ENCODE measurements at regions not wholly inside any gene's neighbourhood (a gene's known extent, or its start where the extent isn't known, plus 50 kb on each side); places are given as distances from the start of the nearest gene placed in this dataset.
"Not testable (repeated sequence)": the region's sequence is repeated elsewhere in the genome, so short reads cannot be mapped to it uniquely, and the experiment has no call there.

DNA sequence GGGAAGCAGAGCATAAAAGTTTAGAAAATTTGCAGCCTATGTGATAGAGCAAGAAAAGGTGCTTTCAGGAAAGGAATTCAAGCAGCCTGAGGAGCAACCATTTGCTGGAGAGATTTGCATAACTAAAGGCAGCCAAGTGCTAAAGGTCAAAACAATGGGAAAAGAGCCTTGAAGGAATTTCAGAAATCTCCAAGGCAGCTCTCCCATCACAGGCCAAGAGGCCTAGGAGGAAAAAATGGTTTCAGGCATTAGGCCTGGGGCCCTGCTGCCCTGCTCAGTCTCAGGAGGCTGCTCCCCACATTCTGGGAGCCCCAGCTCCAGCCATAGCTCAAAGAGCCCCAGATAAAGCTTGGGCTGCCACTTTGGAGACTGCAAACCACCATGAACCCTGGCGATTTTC lies 95.9 kb upstream of the UNC5B start:
- H3K9me3 ChIP-seq: peaks cover 26 to 47% of the 10 kb centered on the region in 2 donors
- DNase-seq (ENCODE audit: low spot score in 2 of 2): no peak
- H3K36me3 ChIP-seq: no peaks in the 10 kb centered on the region
- intact Hi-C loops (cut with DNase I): no loop called here
- no peaks in the 10 kb centered on the region for H3K27me3 ChIP-seq
- H3K27ac ChIP-seq: no peak overlapping the region
- no peaks in the 10 kb centered on the region for H3K4me1 ChIP-seq
- TF ChIP-seq, protein P1, sequence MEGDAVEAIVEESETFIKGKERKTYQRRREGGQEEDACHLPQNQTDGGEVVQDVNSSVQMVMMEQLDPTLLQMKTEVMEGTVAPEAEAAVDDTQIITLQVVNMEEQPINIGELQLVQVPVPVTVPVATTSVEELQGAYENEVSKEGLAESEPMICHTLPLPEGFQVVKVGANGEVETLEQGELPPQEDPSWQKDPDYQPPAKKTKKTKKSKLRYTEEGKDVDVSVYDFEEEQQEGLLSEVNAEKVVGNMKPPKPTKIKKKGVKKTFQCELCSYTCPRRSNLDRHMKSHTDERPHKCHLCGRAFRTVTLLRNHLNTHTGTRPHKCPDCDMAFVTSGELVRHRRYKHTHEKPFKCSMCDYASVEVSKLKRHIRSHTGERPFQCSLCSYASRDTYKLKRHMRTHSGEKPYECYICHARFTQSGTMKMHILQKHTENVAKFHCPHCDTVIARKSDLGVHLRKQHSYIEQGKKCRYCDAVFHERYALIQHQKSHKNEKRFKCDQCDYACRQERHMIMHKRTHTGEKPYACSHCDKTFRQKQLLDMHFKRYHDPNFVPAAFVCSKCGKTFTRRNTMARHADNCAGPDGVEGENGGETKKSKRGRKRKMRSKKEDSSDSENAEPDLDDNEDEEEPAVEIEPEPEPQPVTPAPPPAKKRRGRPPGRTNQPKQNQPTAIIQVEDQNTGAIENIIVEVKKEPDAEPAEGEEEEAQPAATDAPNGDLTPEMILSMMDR (IDR thresholded peaks at IDR 0.05): no peak
- no peak overlapping the region for H3K4me3 ChIP-seq

DNA sequence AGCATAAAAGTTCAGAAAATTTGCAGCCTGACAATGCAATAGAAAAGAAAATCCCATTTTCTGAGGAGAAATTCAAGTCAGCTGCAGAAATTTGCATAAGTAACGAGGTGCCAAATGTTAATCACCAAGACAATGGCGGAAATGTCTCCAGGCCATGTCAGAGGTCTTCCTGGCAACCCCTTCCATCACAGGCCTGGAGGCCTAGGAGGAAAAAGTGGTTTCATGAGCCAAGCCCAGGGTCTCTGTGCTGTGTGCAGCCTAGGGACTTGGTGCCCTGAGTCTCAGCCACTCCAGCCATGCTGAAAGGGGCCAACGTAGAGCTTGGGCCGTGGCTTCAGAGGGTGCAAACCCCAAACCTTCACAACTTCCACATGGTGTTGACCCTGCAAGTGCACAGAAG lies 94.8 kb upstream of the UNC5B start:
- H3K4me3 ChIP-seq; H3K36me3 ChIP-seq; intact Hi-C loops (cut with DNase I); H3K4me1 ChIP-seq; DNase-seq (ENCODE audit: low spot score in 2 of 2); H3K27ac ChIP-seq; H3K27me3 ChIP-seq: not testable (repeated sequence)
- H3K9me3 ChIP-seq: peaks cover 21 to 35% of the 10 kb centered on the region in 2 donors

DNA sequence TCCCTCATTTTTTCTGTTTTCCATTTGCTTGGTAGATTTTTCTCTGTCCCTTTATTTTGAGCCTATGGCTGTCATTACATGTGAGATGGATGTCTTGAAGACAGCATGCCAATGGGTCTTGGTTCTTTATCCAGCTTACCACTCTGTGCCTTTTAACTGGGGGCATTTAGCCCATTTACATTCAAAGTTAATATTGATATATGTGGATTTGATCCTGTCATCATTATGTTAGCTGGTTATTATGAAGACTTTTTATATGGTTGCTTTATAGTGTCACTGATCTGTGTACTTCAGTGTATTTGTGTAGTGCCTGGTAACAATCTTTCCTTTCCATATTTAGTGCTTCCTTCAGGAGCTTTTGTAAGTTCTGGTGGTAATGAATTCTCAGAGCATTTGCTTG lies 89.3 kb upstream of the UNC5B start:
- intact Hi-C loops (cut with DNase I): no loop called here
- no peak overlapping the region for H3K27ac ChIP-seq
- no peak for DNase-seq (ENCODE audit: low spot score in 2 of 2)
- no peaks in the 10 kb centered on the region for H3K36me3 ChIP-seq
- H3K4me1 ChIP-seq: no peaks in the 10 kb centered on the region
- H3K4me3 ChIP-seq: no peak overlapping the region
- peaks cover 0 to 17% of the 10 kb centered on the region in 2 donors for H3K9me3 ChIP-seq
- no peaks in the 10 kb centered on the region for H3K27me3 ChIP-seq
- TF ChIP-seq, protein P1 (IDR thresholded peaks at IDR 0.05): no peak

DNA sequence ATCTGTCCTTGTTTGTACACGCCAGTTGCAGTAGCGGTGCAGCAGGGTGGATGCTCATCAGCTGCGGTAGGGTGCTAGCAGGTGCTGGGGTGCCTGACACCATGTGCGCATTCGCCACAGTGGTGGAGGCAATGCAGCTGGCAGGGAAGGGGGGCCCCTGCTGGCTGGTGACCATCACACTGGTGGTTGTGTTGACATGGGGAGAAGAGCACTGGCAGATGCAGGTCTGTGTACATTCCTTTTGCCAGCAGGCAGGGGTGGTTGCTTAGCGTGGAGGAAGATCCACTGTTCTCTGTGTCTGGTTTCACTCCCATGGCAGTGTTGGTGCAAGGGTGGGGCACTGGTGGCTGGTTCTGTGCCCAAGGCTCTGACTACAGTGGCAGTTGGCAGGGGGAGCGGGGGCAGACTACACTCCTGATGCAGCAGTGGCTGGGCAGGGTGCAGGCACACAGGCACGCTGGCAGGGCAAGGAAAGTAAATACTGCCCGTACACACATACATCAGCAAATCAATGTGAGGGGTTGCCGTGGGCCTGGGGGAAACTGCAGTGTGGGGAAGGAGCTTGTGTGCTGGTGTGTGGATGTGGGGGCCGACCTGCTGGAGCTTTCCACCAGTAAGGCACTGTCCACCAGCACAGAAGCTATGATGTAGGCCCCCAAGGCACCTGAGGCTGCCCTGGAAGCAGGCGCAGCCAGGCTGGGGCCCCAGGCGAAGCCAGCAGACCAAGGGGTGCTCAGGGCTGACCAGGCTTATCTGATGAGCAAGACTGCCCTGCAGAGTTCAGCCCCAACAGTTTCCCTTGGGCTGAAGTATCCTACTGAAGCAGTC lies 87.2 kb upstream of the UNC5B start:
- peaks cover 0 to 14% of the 10 kb centered on the region in 2 donors for H3K9me3 ChIP-seq
- TF ChIP-seq, protein P1 (IDR thresholded peaks at IDR 0.05): no peak
- no peaks in the 10 kb centered on the region for H3K4me1 ChIP-seq
- intact Hi-C loops (cut with DNase I): no loop called here
- H3K27me3 ChIP-seq: no peaks in the 10 kb centered on the region
- no peak for DNase-seq (ENCODE audit: low spot score in 2 of 2)
- H3K27ac ChIP-seq: no peak overlapping the region
- H3K4me3 ChIP-seq: no peak overlapping the region
- no peaks in the 10 kb centered on the region for H3K36me3 ChIP-seq

DNA sequence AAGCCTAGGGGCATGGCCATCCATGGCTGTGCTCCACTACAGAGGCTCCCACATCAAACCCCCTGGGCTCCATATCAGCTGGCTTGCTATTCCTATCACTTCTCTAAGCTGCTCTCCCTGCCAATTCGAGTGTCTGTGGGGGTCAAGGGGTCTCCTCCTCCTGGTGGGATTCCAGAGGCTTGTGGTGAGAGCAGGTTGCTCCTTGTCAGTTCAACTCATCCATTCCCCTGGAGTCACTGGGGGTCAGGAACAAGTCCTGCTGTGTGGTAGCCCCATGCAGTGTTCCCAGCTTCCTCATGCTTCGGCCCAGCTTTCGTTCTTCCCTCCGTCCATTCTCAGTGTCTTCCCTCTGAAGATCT lies 86.6 kb upstream of the UNC5B start:
- H3K4me3 ChIP-seq: no peak overlapping the region
- peaks cover 0 to 10% of the 10 kb centered on the region in 2 donors for H3K9me3 ChIP-seq
- DNase-seq (ENCODE audit: low spot score in 2 of 2): no peak
- H3K4me1 ChIP-seq: peaks cover 5% of the 10 kb centered on the region in 2 donors
- no peak overlapping the region for H3K27ac ChIP-seq
- TF ChIP-seq, protein P1 (IDR thresholded peaks at IDR 0.05): no peak
- H3K27me3 ChIP-seq: no peaks in the 10 kb centered on the region
- intact Hi-C loops (cut with DNase I): no loop called here
- no peaks in the 10 kb centered on the region for H3K36me3 ChIP-seq

DNA sequence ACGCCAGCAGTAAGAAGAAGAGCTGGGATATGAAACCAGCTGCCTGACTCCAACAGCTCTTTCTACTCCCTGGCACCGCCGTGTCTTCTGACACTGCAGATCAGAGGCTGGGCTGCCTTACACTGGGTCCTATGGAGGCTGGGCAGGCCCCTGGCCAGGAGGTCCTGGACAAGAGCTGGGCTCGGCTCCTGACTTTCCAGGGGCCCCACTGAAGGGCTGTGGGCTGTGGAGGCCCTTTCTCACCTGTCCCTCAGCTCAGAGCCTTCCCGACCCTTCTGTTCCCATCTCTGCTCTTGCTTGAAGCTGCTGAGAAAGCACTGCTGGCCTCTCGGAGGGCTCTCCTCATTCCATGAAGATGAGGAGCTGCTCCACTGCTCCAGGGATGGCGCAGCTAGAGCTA lies 85.9 kb upstream of the UNC5B start:
- intact Hi-C loops (cut with DNase I): no loop called here
- TF ChIP-seq, protein P1 (IDR thresholded peaks at IDR 0.05): no peak
- H3K27ac ChIP-seq: no peak overlapping the region
- H3K27me3 ChIP-seq: no peaks in the 10 kb centered on the region
- H3K4me3 ChIP-seq: no peak overlapping the region
- no peak for DNase-seq (ENCODE audit: low spot score in 2 of 2)
- peaks cover 0 to 10% of the 10 kb centered on the region in 2 donors for H3K9me3 ChIP-seq
- no peaks in the 10 kb centered on the region for H3K36me3 ChIP-seq
- H3K4me1 ChIP-seq: peaks cover 5 to 8% of the 10 kb centered on the region in 2 donors
